Ecto neural progenitor cell (in vitro differentiated cells): ENCODE measurements at regions not wholly inside any gene's neighbourhood (a gene's known extent, or its start where the extent isn't known, plus 50 kb on each side); places are given as distances from the start of the nearest gene placed in this dataset.
"Not testable (repeated sequence)": the region's sequence is repeated elsewhere in the genome, so short reads cannot be mapped to it uniquely, and the experiment has no call there.

Experiments used
- DNase-seq: peaks from one replicate; pipeline ENCODE4 v3.0.0-alpha.2; 2018; ENCODE audit warnings: low spot score

DNA sequence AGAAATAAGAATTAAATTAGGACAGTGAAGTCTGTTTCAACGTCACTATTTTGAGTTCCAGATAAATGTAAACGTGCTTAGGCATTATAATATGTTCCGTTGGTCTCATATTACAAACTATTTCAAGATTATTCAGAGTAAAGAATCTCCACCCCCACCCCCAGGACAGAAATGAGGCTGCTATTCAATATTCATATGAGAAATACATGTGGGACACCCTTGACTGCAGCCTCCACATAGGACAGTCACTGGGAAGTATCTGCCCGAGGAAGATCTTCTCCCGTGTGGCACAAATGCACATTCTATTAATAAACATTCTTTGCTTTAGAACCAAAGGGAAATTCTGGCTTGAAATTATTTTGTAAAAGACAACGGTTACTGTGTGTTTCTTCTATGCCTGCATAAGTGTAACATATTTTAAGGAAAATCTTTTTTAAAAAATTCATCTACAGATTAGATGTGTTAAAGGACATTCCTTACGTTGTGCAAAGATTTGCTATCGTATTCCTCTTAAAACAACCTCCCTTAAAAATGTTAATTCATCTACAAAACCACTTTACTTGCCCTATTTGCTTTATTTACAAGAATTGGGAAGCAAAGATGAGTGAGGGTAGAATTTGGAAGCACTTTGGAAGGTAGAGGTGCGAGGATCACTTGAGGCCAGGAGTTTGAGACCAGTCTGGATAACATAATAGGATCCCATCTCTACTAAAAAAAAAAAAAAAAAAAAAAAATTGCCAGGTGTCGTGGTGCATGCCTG, 148.3 kb upstream of the SOX14 start:
- DNase-seq, result no peak

DNA sequence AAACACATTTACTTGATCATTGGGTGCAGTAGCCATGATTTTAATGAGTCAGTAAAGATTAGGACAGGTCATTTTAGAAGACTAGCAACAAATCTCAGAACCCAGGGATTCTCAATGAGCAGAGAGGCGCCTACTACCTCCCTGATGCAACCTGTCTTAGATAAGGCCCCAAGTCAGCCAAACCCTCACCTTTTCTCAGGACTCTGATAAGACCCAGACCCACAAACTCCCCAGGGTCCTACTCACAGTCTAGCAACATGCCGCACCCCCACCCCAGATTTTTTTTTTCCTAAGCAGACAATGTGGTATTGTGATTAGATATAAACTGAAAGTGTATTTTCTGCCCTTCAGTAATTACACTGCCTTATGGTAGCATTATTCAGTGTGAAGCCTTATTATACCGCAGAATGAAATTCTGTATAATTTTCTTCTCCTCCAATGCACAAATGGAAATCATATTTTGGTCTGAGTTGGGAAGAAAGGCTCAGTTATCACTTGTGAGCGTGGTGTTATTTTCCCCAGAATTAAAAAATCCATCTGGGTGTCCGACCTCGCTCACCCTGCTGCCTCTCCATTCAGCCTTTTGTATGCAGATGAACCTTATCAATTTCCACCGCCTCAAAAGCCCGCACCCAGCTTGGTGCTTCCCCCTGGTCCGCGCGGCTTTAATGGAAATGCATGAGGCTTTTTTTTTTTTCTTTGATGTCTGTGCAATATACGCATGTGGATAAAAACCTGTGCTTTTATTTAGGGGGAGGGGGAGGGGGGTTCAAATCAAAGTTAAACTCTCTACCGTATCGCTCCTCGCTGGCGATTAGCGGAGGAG, 122.0 kb upstream of the SOX14 start:
- no peak for DNase-seq

DNA sequence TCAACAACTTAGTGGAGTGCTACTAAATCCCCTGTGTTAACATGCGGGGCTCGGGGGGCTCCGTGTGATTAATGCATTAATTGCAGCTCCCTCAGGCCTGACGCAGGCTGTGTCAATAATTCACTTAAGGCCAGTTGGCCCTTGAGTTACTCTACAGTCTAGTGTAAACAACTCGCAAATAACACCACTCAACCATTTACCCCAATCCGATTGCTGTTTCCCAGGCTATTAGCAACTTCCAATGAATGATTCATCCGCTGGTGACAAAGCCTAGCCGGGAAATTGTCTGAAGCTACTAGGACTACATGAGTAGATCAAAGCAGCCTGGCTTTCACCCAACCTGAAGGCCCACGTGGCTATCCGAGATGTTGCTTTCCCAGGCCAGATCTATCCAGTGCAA, 121.3 kb upstream of the SOX14 start:
- DNase-seq, result no peak

DNA sequence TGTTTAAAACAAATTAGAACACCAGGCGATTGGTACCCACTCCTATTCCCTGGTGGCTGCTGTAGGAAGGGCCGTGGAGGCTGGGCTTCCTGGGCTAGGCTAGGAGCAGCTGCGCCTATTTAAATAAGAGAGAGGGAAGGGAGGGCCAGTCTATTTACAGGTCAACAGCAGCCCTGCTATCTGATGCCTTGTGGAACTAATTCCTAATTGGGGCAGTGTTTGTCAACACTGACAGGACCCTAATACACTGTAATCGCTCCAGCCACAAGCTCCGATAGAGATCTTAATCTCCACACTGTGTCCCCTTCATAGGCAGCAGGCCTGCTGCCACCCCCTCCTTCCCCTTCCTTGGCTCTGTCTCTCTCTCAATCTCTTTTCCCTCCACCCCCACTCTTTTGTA, 116.9 kb upstream of the SOX14 start:
- DNase-seq, result peak; percentile 54

DNA sequence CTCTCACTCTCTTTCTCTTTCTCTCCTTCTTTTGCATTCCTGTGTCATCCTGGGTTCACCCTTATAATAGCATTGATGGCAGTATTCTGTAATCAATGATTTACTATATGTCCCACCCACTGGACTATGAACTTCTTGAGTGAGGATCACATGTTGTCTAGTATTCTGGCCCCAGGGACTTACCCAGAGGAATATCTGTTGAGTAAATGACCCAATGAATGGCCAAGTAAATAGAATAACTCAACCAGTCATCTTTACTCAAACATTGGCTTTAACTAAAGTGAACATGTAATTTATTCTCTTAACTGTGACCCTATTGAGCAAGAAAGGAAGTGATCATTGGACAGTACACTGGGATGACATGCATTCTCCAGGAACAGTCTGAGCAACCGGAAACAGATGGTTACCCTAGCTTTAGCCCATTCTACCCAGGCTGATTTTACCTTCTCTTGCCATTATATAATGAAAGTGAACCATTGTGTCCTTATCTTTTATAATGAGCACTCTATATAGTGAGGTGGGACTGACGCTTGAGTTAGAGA, 94.5 kb upstream of the SOX14 start:
- DNase-seq, result no peak

DNA sequence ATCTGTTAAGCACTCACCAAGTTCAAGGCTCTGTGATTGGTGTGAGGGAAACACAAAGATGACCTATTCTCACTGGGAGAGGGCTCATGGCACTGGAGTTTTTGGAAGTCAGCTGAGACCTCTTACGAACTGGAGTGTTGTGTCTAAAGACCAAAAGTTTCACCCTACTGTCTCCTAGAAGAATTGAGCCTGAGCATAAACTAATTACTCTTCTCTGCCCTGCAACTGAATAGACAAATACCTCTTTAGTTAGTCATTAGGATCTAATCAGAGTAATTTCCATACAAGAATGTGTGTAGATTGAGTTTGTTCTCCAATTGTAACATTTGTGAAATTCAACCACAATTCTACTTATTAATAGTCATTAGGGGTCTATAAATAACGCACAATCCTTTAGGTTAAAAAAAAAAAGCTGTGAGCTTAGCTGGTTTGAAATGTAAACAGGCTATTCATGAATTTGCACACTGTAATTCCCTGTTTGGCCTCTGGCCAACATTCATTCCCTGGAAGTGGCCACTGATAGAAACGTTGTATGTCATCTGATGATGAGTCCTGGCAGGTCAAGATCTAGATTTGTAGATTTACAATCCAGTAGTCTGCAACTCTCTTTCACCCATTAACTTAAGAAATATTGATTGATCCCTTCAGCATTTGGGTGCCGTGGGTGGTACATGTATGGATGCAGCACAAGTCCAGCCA, 76.8 kb upstream of the SOX14 start:
- no peak for DNase-seq

DNA sequence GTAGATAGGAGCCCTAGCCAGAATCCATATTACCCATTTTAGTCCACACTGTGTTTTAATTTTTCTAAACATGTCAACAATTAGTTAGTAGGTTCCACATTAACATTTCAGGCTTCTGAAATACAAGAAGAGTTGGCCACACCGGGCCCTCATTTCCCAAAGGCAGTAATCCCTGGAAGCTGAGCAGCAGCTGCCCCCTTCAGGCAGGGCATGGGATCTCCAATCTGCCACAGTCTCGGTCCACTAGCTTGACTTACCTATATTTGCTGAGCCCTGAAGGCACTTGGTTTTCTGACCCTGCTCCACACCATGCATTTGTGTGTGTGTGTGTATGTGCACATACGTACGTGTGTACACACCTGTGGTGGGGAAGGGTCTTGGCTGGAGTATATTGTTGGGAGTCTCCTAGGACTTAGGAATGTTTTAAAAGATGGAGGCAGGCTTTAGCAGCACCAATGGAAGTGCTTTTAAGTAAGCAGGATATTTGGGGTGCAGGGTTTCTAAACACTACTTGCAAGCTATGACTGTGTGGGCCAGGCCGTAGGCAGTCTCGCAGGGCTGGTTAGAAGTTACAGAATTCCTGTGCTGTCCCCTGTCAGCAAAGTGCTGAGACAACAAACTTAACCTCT, 71.2 kb upstream of the SOX14 start:
- peak; percentile 78 for DNase-seq

DNA sequence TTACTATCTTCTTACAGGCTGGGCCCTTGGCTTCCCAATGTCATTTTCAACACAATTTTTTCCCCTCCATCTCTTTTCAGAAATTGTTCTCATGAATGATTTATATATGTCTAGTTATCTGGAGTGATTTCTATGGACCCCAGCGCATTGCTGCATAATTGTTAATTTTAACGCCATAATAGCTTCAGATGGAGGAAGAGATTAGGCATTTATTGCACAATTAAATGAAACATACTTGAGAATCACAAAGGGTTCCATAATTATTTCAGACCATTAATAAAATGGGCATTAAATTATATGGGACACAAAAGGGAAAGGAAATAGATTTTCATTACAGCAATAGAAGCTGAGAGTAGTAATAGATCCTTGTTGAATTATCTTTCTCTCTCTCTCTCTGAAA, 70.3 kb upstream of the SOX14 start:
- no peak for DNase-seq

DNA sequence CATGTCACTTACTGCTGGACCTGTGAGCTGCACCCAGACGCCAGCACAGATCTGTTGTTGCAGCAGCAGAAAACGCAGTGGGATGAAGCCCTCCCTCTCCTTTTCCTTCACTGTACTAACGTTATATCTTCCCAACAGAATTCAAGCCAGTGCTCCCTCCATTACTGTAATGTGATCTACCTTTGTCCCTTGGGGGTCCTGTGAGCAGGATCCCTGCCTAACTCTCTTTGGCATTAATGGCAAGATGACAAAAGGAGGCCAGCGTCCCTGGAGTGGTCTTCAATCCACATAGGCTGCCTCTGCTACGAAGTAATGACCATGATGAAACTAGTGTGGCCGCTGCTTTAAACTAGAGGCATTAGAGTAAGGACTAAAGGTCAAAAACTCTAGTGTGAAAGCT, 69.3 kb upstream of the SOX14 start:
- no peak for DNase-seq

DNA sequence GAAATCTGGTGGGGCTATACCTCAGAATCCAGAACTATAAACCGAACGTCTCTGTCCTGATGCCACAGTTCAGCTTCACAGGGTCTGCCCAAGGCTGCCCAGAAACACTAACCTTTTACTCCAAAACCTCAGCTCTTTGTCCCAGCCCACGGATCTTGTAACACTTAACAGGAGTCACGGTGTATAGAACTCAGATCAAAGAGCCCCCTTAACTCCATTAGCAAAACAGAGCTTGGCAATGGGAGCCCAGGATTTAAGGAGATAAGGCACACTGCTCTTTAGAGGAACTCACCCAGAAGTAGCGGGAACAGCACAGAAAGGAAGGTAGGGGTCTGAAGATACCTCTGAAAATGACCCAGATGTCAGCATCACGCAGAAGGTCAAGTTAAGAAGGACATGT, 68.8 kb upstream of the SOX14 start:
- no peak for DNase-seq

DNA sequence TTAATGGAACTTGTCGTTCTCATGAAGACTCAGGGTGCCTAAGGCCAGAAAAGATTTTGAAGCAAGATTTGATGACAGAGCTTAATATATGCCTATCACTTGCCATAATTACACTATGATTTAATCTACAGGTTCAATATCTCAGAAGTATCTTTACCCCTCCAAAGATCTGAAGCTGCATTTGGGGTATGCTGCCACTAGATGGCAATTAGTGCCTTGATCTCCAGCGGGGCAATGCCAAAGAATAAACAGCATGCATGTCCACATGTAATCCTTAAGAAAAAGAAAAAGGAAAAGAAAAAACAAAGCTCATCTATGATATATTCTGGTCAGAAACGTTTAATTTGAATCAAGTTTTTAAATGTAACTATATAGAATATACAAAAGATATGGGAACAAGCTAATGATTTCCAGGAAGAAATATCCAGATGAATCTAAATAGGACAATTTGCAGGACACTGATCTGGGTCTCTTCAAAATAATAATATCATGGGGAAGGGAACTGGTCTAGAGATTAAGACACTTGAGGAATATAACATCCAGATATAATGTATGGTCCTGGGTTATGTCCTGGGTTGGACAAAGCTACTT, 55.0 kb upstream of the SOX14 start:
- DNase-seq, result no peak

DNA sequence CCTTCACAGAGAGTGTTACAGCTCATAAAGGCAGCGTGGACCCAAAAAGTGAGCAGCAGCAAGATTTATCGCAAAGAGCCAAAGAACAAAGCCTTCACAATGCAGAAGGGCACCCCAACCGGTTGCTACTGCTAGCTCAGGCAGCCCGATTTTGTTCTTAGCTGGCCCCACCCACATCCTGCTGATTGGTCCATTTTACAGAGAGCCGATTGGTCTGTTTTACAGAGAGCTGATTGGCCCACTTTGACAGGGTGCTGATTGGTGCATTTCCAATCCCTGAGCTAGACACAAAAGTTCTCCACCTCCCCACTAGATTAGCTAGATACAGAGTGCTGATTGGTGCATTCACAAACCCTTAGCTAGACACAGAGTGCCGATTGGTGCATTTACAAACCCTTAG, 50.1 kb upstream of the SOX14 start:
- DNase-seq, result not testable (repeated sequence)
